Calu3 (cell line): ENCODE measurements at regions not wholly inside any gene's neighbourhood (a gene's known extent, or its start where the extent isn't known, plus 50 kb on each side); places are given as distances from the start of the nearest gene placed in this dataset.

Experiments
- BruUV-seq: library from RNA; stranded (reverse); fragments of 400-500 nt; replicated peaks from 2 replicates; lab custom pipeline; 2021; lab: Mats Ljungman, UMichigan
- CTCF ChIA-PET: fragments of 300-600 bp; sonication (Branson Sonifier 250); formaldehyde crosslinking; loops from one replicate; lab custom pipeline; 2022; ENCODE audit warnings: antibody characterized with exemption; lab: Charles Lee
- DNase-seq: peaks from one replicate; pipeline ENCODE4 v3.0.0; 2022
- H3K27ac Mint-ChIP-seq: one replicate; pipeline ENCODE4 v1.8.0; 2022; ENCODE audit warnings: mixed read lengths; ENCODE audit not compliant: unreplicated experiment
- H3K27me3 Mint-ChIP-seq: one replicate; pipeline ENCODE4 v1.8.0; 2022; ENCODE audit warnings: mixed read lengths; ENCODE audit not compliant: unreplicated experiment
- H3K36me3 Mint-ChIP-seq: one replicate; pipeline ENCODE4 v1.8.0; 2022; ENCODE audit warnings: mild to moderate bottlenecking, moderate library complexity, mixed read lengths; ENCODE audit not compliant: insufficient read depth, unreplicated experiment
- H3K4me1 Mint-ChIP-seq: one replicate; pipeline ENCODE4 v1.8.0; 2022; ENCODE audit warnings: mild to moderate bottlenecking, low read depth, mixed read lengths; ENCODE audit not compliant: unreplicated experiment
- H3K4me3 Mint-ChIP-seq: one replicate; pipeline ENCODE4 v1.8.0; 2022; ENCODE audit warnings: mild to moderate bottlenecking, low read depth, moderate library complexity, mixed read lengths; ENCODE audit not compliant: unreplicated experiment
- H3K9me3 Mint-ChIP-seq: one replicate; pipeline ENCODE4 v1.8.0; 2022; ENCODE audit warnings: low read depth, mixed read lengths; ENCODE audit not compliant: unreplicated experiment
- CTCF ChIP-seq: fragments of 200-600 bp; IDR thresholded peaks from one replicate; pipeline ENCODE4 v1.8.0; 2022; ENCODE audit warnings: antibody characterized with exemption; ENCODE audit not compliant: unreplicated experiment
- intact Hi-C: fragments of 100-400 bp; cut with micrococcal nuclease; formaldehyde crosslinking; loops from one replicate; pipeline ENCODE4 v1.10.0; 2022; ENCODE audit not compliant: unreplicated experiment

GRCh38 chr16:86354641-86355513 lies 155.4 kb upstream of the FOXF1 start:
- H3K4me3 Mint-ChIP-seq = no peak overlapping the region
- intact Hi-C loops = no loop called here
- CTCF ChIA-PET = no interaction called here
- H3K27me3 Mint-ChIP-seq = peaks cover 100% of the 10 kb centered on the region
- H3K9me3 Mint-ChIP-seq = no peaks in the 10 kb centered on the region
- no peak for TF ChIP-seq CTCF
- H3K4me1 Mint-ChIP-seq = no peaks in the 10 kb centered on the region
- no peak overlapping the region for H3K27ac Mint-ChIP-seq
- no peaks in the 10 kb centered on the region for H3K36me3 Mint-ChIP-seq
- DNase-seq = no peak
- no TSS peak for BruUV-seq

GRCh38 chr16:86355531-86355930 lies 154.8 kb upstream of the FOXF1 start:
- H3K4me1 Mint-ChIP-seq = no peaks in the 10 kb centered on the region
- TF ChIP-seq CTCF = no peak
- no peak overlapping the region for H3K4me3 Mint-ChIP-seq
- intact Hi-C loops = no loop called here
- no peaks in the 10 kb centered on the region for H3K9me3 Mint-ChIP-seq
- DNase-seq = no peak
- CTCF ChIA-PET = no interaction called here
- no TSS peak for BruUV-seq
- peaks cover 100% of the 10 kb centered on the region for H3K27me3 Mint-ChIP-seq
- H3K27ac Mint-ChIP-seq = no peak overlapping the region
- H3K36me3 Mint-ChIP-seq = no peaks in the 10 kb centered on the region

- Mint-ChIP-seq H3K4me1 (no peaks in the 10 kb centered on the region), H3K36me3 (no peaks in the 10 kb centered on the region), H3K27ac (no peak overlapping the region), H3K27me3 (peaks cover 100% of the 10 kb centered on the region), H3K4me3 (no peak overlapping the region), H3K9me3 (no peaks in the 10 kb centered on the region)
- no peak for TF ChIP-seq CTCF
- no peak for DNase-seq
- CTCF ChIA-PET = no interaction called here
- intact Hi-C loops = no loop called here
- no TSS peak for BruUV-seq
These were observed 154.4 kb upstream of the FOXF1 start for GRCh38 chr16:86355951-86356350.

- no peaks in the 10 kb centered on the region for H3K36me3 Mint-ChIP-seq
- no peak overlapping the region for H3K4me3 Mint-ChIP-seq
- CTCF ChIA-PET = interaction anchor here (0.6 kb wide), 2 partner anchors 895 to 1994 kb away, joined by 3 to 4 read pairs; no protein-coding TSS in a partner anchor
- intact Hi-C loops = no loop called here
- DNase-seq = no peak
- H3K4me1 Mint-ChIP-seq = no peaks in the 10 kb centered on the region
- H3K27ac Mint-ChIP-seq = no peak overlapping the region
- H3K9me3 Mint-ChIP-seq = no peaks in the 10 kb centered on the region
- H3K27me3 Mint-ChIP-seq = peaks cover 100% of the 10 kb centered on the region
- TF ChIP-seq CTCF = no peak
- BruUV-seq = no TSS peak
These were observed 153.5 kb upstream of the FOXF1 start for GRCh38 chr16:86356804-86357203.
